Upper lobe of left lung (tissue), 4 donors: ENCODE measurements at regions not wholly inside any gene's neighbourhood (a gene's known extent, or its start where the extent isn't known, plus 50 kb on each side); places are given as distances from the start of the nearest gene placed in this dataset.
"Not testable (repeated sequence)": the region's sequence is repeated elsewhere in the genome, so short reads cannot be mapped to it uniquely, and the experiment has no call there.

Source experiments
- CTCF ChIP-seq, 6 experiments: fragments of 450-650 bp in 4 of 6; fragments of 200-600 bp in 2 of 6; sonication (generic) in 2 of 6; IDR thresholded peaks; one replicate each; pipeline ENCODE4 v1.5.1; 2016 to 2019; ENCODE audit warnings: antibody characterized with exemption in 6 of 6
- POLR2AphosphoS5 ChIP-seq, 2 donors: sonication (generic); formaldehyde crosslinking; IDR thresholded peaks; one replicate each; pipeline ENCODE4 v1.5.1; 2017; ENCODE audit warnings: antibody characterized with exemption in 2 of 2

GRCh38 chr6:62766174-62766573 is 445.1 kb upstream of the FKBP1C start:
- TF ChIP-seq POLR2AphosphoS5, CTCF (IDR thresholded peaks at IDR 0.05): not testable (repeated sequence)
